ENCODE measurements at regions not wholly inside any gene's neighbourhood (a gene's known extent, or its start where the extent isn't known, plus 50 kb on each side); places are given as distances from the start of the nearest gene placed in this dataset.

DNA sequence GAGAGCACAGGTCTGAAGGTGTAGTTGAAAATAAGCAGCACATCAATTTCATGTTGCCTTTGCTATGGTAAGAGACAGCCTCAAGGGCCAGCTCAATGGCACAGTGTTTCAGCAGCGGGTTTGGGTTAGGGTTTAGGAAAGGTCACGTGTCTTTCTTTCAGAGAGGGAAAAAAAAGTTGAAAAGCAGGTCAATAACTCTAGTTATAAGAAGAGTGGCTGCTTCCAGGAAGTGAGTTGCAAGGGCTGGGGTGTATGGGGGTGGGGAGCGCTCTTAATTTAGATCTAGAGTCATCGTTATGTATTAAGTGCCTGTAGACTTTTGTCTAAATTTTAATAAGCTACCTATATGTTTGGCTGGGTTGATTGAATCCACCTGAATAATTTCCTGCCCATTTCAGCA is 118.5 kb upstream of the SPAG17 start:
- H3K4me3 ChIP-seq (ENCODE audit: low read depth, low read length): no peak overlapping the region
- no peak for DNase-seq (ENCODE audit: low read depth)
- TF ChIP-seq, protein P1, sequence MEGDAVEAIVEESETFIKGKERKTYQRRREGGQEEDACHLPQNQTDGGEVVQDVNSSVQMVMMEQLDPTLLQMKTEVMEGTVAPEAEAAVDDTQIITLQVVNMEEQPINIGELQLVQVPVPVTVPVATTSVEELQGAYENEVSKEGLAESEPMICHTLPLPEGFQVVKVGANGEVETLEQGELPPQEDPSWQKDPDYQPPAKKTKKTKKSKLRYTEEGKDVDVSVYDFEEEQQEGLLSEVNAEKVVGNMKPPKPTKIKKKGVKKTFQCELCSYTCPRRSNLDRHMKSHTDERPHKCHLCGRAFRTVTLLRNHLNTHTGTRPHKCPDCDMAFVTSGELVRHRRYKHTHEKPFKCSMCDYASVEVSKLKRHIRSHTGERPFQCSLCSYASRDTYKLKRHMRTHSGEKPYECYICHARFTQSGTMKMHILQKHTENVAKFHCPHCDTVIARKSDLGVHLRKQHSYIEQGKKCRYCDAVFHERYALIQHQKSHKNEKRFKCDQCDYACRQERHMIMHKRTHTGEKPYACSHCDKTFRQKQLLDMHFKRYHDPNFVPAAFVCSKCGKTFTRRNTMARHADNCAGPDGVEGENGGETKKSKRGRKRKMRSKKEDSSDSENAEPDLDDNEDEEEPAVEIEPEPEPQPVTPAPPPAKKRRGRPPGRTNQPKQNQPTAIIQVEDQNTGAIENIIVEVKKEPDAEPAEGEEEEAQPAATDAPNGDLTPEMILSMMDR (IDR thresholded peaks at IDR 0.05; ENCODE audit: insufficient read depth, low read depth, low read length): no peak

DNA sequence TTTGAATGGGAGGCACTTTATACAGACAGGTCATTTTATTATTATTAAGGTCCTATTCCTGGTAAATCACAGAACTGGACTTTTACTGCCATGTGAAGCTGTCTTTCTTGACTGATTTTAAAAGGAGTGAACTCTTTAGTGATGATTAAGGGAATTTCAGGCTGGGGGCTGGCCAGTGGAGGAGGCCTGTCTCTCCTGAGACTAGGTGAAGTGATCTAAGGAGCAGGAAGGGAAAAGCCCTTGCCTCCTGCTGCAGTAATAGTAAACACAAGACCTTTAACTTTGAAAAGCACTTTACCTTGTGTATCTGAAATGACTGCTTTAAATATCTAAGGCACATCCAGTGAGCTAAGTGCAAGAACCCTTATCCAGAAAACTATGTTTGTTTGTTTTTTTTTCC is 118.0 kb upstream of the SPAG17 start:
- TF ChIP-seq, protein P1 (IDR thresholded peaks at IDR 0.05; ENCODE audit: insufficient read depth, low read depth, low read length): no peak
- no peak for DNase-seq (ENCODE audit: low read depth)
- H3K4me3 ChIP-seq (ENCODE audit: low read depth, low read length): no peak overlapping the region

DNA sequence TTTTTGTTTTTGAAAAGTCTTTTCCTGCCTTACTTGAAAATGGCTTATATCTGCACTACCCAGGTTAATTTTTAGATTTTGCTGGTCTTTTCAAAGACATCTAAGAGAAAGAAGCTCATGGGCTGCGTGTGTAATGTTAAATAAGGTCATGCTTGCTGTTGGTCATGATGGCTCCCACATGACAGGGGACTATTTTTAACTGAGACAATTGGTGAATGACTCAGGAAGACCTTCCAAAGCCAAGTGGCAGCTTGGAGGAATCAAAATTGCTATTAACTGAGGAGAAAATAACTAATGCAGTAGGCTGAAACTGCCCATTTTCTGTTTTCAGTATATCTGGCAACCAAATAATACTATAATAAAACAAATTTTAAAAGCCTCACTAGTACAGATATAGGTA is 117.1 kb upstream of the SPAG17 start:
- TF ChIP-seq, protein P1 (IDR thresholded peaks at IDR 0.05; ENCODE audit: insufficient read depth, low read depth, low read length): no peak
- no peak for DNase-seq (ENCODE audit: low read depth)
- H3K4me3 ChIP-seq (ENCODE audit: low read depth, low read length): no peak overlapping the region

DNA sequence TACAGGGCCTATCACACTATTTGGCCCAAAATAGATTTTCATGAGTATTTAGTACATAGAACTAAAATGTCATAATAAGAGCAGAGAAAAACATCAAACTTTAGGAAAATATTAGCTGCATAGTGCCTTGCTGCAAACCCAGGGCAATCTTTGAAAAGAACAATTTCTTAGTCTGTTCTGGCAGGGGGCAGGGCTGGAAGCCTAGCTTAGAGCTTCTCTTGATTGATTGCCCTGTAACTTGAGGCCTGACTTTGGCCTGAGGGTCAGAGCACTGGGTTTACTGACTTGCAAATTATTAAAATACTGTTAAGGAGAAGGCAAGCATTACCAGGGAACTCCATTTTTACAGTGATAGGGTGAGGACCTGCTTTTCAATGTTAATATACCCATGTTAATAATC is 115.8 kb upstream of the SPAG17 start:
- DNase-seq (ENCODE audit: low read depth): no peak
- no peak overlapping the region for H3K4me3 ChIP-seq (ENCODE audit: low read depth, low read length)
- TF ChIP-seq, protein P1 (IDR thresholded peaks at IDR 0.05; ENCODE audit: insufficient read depth, low read depth, low read length): no peak

DNA sequence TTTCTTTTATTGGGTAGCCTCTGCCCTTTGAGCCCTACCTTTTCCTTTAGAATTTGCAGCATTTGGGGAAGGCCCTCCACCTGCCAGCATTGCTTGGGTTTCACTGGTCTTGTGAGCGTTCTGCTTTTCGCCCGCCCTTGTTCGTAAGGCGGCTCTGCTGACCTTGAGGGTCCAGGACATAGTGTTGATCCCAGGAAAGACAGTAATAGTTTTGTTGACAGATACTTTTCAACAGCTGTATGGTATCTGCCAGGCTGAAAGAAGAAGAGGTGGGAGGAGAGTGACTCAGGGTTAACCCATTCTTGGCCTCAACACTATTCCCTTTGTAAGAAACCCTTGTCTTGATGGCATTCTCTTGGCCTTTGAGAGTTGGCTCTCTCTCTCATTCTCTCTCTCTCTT is 113.4 kb upstream of the SPAG17 start:
- H3K4me3 ChIP-seq (ENCODE audit: low read depth, low read length): no peak overlapping the region
- no peak for DNase-seq (ENCODE audit: low read depth)
- TF ChIP-seq, protein P1 (IDR thresholded peaks at IDR 0.05; ENCODE audit: insufficient read depth, low read depth, low read length): no peak

DNA sequence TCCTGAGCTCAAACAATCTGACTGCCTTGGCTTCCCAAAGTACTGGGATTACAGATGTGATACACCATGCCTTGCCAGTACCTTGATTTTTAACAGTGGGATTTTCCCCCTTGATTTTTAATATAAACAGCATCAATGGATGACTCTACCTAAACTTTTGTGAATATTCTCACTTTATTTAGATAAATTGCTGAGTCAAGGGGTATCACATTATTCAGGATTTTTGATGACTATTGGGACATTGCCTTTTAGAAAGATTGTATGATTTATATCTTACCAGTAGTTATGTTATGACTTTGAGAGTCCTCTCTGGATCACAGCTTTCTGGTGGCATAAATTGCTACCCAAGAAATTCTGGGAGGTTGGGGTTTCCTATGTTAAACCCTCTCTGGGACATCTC is 112.5 kb upstream of the SPAG17 start:
- TF ChIP-seq, protein P1 (IDR thresholded peaks at IDR 0.05; ENCODE audit: insufficient read depth, low read depth, low read length): no peak
- DNase-seq (ENCODE audit: low read depth): no peak
- H3K4me3 ChIP-seq (ENCODE audit: low read depth, low read length): no peak overlapping the region

DNA sequence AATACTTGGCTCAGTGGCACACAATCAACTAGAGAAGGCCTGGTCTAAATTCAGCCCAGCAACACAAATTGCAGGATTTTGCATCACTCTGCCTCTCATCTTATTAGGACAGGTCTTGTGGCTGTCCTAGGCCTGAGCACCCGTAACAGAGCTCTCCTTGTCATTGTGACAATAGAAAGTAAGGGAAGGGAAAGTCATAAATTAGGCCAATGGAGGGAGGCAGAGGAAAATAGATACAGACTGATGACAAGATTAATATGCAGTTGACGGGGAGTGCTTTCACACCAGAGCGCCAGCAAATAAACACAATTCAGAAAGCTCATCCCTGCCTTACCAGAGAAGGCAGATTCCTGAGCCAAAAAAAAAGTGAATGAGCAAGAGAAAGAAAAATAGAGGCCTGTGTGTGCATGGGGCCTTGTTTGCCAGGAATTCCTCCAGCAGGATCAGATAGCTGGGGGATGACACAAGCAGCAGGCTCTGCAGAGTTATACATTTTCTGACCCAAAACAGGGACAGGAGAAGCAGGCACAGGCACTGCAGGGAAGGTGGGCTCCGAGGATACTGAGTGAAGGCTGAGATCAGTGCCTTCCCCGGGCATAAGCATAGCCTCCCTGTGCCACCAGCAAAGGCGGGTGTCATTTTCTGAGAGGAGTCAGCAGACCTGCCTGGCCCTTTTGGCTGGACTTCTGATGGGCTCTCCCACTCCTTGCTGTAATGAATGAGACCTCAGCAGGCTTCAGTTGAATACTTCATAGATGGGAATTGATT is 110.0 kb upstream of the SPAG17 start:
- no peak for DNase-seq (ENCODE audit: low read depth)
- H3K4me3 ChIP-seq (ENCODE audit: low read depth, low read length): no peak overlapping the region
- TF ChIP-seq, protein P1 (IDR thresholded peaks at IDR 0.05; ENCODE audit: insufficient read depth, low read depth, low read length): no peak

All from fibroblast of villous mesenchyme (primary cell).